GM19035 (cell line): ENCODE measurements at regions not wholly inside any gene's neighbourhood (a gene's known extent, or its start where the extent isn't known, plus 50 kb on each side); places are given as distances from the start of the nearest gene placed in this dataset.
"Not testable (repeated sequence)": the region's sequence is repeated elsewhere in the genome, so short reads cannot be mapped to it uniquely, and the experiment has no call there.

Source experiments
- ATAC-seq: cut with Tn5 transposase; IDR thresholded peaks from one replicate; pipeline ENCODE4 v1.9.1; 2021; ENCODE audit not compliant: unreplicated experiment

DNA sequence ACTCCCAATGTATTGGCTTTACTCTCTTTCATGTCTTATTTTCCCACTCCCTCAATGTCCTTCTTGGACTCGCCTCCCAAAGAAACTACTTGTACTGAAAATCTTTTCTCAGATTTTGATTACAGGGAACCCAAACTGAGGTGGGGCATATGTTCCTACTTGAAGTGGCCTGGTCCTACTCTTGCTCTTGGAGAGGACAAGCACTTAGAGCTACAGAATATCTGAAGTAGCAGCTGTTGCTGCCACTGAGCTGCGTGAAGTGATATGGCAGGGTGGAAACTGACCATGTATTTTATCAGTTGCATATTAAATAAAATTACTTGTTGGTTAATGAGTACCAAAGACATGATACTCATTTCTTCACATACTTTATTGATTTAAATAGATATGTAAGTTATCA is 129.5 kb downstream of the TSEN15 start:
- ATAC-seq: no peak

GRCh38 chr1:184183919-184184318 is 132.4 kb downstream of the TSEN15 start:
- no peak for ATAC-seq

DNA sequence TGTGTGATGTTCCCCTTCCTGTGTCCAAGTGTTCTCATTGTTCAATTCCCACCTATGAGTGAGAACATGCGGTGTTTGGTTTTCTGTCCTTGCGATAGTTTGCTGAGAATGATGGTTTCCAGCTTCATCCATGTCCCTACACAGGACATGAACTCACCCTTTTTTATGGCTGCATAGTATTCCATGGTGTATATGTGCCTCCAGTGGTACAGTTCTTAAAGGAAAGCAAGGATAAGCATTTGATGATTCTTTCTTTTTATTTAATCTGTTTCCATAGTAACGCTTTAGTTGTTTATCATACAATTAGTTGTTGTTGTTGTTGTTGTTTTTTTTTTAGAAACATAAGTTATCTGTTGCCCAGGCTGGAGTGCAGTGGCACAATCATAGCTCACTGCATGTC is 133.1 kb downstream of the TSEN15 start:
- not testable (repeated sequence) for ATAC-seq

- ATAC-seq: no peak
These were observed 133.8 kb downstream of the TSEN15 start for GRCh38 chr1:184185347-184185746.

- no peak for ATAC-seq
These were observed 134.6 kb downstream of the TSEN15 start for GRCh38 chr1:184186167-184186566.

GRCh38 chr1:184187097-184187496 is 135.6 kb downstream of the TSEN15 start:
- ATAC-seq: no peak

- ATAC-seq: no peak
These were observed 136.5 kb downstream of the TSEN15 start for GRCh38 chr1:184188037-184188436.

DNA sequence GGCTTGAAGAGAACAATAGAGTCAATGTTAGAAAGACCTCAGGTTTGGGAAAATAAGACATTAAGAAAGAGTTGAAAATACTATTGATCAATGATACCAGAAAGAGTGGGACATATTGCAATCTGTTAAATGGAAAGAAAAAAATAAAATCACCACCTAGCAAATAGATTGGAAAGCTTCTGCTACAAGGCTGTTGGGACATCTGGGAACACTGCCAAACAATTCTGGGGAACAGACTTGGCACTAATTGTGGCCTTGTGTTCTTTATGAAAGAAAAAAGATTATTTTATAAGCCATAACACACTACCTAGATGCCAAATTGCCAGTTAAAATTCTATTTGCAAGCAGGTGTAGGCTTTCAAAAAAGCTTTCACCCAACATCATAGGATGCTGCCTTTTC is 137.8 kb downstream of the TSEN15 start:
- no peak for ATAC-seq

GRCh38 chr1:184190616-184191015 is 139.1 kb downstream of the TSEN15 start:
- ATAC-seq: no peak

DNA sequence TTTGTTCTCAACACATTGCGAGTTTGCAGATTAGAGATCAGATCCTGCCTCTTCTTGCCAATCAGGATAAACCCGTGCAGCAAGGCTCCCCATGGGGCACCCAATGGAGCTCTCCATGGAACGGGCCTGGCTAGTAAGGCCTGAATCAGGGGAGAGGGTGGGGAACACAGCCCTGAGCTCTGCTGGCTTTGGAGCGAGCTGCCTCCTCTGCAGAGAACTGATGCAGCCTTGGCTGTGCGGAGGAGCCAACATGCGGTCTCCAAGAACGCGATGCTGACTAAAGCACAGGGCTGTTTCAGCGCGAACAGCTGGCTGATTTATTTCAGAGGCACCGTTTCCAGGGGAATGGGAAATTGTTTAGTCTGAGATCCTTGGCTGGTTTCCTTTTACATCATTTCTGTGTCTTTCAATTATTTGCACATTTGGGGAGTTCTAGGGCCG is 139.7 kb downstream of the TSEN15 start:
- no peak for ATAC-seq

GRCh38 chr1:184192796-184193195 is 141.3 kb downstream of the TSEN15 start:
- no peak for ATAC-seq

- ATAC-seq: no peak
These were observed 141.9 kb downstream of the TSEN15 start for GRCh38 chr1:184193451-184193850.

DNA sequence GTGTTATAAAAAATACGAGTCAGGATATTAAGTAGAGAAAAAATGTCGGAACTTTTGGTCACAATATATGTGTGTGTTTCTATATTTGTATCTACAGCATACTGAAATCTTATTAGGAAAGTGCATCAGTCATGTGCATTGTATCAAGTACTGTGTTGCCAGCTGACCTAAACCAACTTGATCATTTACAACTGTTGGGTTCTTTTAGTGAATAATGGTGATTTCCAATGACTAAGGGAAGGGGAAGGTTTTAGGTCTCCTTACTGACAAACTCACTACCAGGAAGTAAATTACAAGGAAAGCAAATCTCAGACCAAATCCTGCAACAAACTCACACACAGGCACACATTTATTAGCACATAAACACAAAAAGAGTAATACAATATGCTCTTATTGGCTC is 142.7 kb downstream of the TSEN15 start:
- no peak for ATAC-seq

DNA sequence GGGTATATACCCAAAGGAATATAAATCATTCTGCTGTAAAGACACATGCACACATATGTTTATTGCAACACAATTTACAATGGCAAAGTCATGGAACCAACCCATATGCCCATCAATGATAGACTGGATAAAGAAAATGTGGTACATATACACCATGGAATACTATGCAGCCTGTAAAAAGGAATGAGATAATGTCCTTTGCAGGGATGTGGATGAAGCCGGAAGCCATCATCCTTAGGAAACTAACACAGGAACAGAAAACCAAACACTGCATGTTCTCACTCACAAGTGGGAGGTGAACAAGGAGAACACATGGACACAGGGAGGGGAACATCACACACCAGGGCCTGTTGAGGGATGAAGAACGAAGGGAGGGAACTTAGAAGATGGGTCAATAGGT is 144.2 kb downstream of the TSEN15 start:
- not testable (repeated sequence) for ATAC-seq

GRCh38 chr1:184197831-184198230 is 146.3 kb downstream of the TSEN15 start:
- ATAC-seq: no peak

GRCh38 chr1:184199036-184199435 is 147.5 kb downstream of the TSEN15 start:
- ATAC-seq: no peak

- ATAC-seq: no peak
These were observed 148.0 kb downstream of the TSEN15 start for GRCh38 chr1:184199438-184200085.

- ATAC-seq: no peak
These were observed 157.1 kb downstream of the TSEN15 start for GRCh38 chr1:184208622-184209021.

GRCh38 chr1:184210031-184210430 is 158.5 kb downstream of the TSEN15 start:
- ATAC-seq: no peak

DNA sequence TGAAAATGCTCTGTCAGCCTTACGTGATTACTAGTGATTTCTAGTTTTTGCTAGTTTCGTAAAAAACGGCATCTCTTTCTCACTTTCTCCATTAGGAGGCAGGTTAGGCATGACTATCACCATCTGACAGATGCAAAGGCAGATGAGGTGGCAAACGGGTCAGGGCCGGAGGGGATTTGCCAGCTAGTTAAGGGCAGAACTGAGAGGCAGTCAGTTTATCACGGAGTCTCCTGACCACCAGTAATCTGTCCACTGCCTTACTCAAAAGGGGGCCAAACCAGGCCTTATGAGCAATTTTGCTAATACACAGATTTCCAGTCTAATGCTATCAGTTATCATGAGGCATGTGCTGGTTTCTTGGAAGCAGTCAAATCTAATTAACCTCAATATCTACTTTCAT is 159.3 kb downstream of the TSEN15 start:
- no peak for ATAC-seq

DNA sequence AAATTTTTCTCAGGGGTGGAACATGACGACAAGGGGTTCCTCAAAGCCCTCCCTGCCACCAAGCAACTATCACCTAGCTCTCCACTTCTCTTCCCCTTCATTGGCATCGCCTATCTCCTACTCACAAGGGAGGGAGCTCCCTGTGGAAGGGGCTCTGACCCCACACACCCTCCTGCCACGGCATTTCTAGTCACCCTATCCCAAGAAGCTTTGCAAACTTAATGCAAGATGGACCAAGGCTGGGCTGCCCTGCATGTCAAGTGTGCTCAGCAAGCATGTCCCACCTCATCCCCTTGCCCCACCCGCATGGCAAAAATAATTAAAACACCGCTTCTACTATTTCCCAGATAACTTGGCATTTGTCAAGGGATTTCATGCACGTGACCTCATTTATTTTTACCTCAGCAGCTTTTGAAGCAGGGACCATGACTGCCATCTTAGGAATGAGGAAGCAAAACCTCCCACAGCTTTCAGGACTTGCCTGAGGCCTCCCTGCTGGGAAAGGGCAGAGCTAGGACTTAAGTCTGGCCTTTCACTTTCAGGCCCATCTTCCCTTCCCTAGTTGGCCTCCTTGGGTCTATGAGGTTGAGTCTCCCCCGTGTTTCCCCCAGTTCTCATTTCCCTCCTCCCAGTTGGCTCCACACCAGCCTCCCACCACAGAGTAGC is 161.3 kb downstream of the TSEN15 start:
- no peak for ATAC-seq

DNA sequence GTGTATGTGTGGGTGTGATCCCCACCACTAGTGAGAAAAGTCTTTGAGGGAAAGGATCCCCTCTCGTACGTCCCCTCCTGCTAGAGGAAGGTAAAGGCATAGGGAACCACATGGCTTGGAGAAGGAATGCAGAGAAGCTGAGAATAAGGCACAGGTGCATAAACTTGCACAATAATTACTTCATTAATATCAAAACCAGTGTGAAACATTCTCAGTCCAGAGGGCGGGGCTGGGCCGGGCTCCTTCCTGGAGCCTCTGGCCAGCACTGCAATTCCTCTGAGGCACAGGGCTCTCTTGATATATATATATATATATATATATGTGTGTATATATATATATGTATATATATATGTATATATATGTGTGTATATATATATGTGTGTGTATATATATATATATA is 162.6 kb downstream of the TSEN15 start:
- no peak for ATAC-seq
